ENCODE measurements at regions not wholly inside any gene's neighbourhood (a gene's known extent, or its start where the extent isn't known, plus 50 kb on each side); places are given as distances from the start of the nearest gene placed in this dataset.

- Mint-ChIP-seq H3K27ac (no peak overlapping the region), H3K27me3 (no peaks in the 10 kb centered on the region)
- POLR2A ChIA-PET (ENCODE audit: partially characterized antibody), result no interaction called here
Measured at GRCh38 chr5:167348980-167349379, 942.5 kb upstream of the WWC1 start.

GRCh38 chr5:167351316-167351715 is 940.1 kb upstream of the WWC1 start:
- Histone ChIP-seq H3K4me1 (ENCODE audit: insufficient read depth, low read length) (no peaks in the 10 kb centered on the region), H3K36me3 (ENCODE audit: insufficient read depth, low read length) (no peaks in the 10 kb centered on the region), H3K4me3 (ENCODE audit: low read length in 2 of 2) (no peak overlapping the region), H3K9me3 (ENCODE audit: control insufficient read depth in 1 of 2, low read length in 2 of 2) (no peaks in the 10 kb centered on the region), H3K27ac (ENCODE audit: low read depth, low read length) (no peak overlapping the region), H3K27me3 (ENCODE audit: insufficient read depth, low read length) (no peaks in the 10 kb centered on the region)
- Mint-ChIP-seq H3K27ac (no peak overlapping the region), H3K9me3 (peaks cover 0 to 14% (median 5%) of the 10 kb centered on the region in 8 donors), H3K36me3 (no peaks in the 10 kb centered on the region), H3K27me3 (no peaks in the 10 kb centered on the region), H3K4me1 (no peaks in the 10 kb centered on the region), H3K4me3 (no peak overlapping the region)
- intact Hi-C loops (cut with micrococcal nuclease), result no loop called here
- POLR2A ChIA-PET (ENCODE audit: partially characterized antibody), result no interaction called here
- CTCF ChIA-PET (ENCODE audit: partially characterized antibody), result no interaction called here
- no peak for DNase-seq

More at GRCh38 chr5:167348980-167349379, 942.5 kb upstream of the WWC1 start:
- Histone ChIP-seq H3K4me3 (ENCODE audit: low read length in 2 of 2) (no peak overlapping the region), H3K27me3 (ENCODE audit: insufficient read depth, low read length) (no peaks in the 10 kb centered on the region), H3K9me3 (ENCODE audit: control insufficient read depth in 1 of 2, low read length in 2 of 2) (no peaks in the 10 kb centered on the region), H3K27ac (ENCODE audit: low read depth, low read length) (no peak overlapping the region), H3K36me3 (ENCODE audit: insufficient read depth, low read length) (no peaks in the 10 kb centered on the region), H3K4me1 (ENCODE audit: insufficient read depth, low read length) (no peaks in the 10 kb centered on the region)
- no peak for DNase-seq
- H3K9me3 Mint-ChIP-seq, result peaks cover 0 to 14% (median 5%) of the 10 kb centered on the region in 8 donors
- intact Hi-C loops (cut with micrococcal nuclease), result no loop called here
- CTCF ChIA-PET (ENCODE audit: partially characterized antibody), result no interaction called here
- no peak overlapping the region for H3K4me3 Mint-ChIP-seq
- no peaks in the 10 kb centered on the region for H3K4me1 Mint-ChIP-seq
- no peaks in the 10 kb centered on the region for H3K36me3 Mint-ChIP-seq

DNA sequence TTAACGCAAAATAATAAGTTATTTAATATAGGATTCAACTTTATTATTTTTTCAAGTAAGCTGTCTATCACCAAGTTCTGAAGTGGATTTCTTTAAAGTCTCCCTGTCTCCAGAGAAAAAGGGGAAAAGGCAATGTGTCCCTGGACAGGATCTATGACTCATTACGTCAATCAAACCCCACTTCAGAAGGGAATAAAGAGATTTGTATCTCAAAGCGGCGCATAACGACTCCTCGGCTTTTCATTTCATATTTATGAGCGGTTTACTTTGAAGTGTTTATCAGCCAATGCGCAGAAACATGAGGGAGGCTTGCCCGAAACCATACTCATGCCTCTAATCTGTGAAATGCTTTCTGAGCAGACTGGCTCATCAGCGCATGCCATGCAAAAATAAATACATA is 938.6 kb upstream of the WWC1 start:
- ChIA-PET CTCF (ENCODE audit: partially characterized antibody) (no interaction called here), POLR2A (ENCODE audit: partially characterized antibody) (no interaction called here)
- H3K27me3 Mint-ChIP-seq, result no peaks in the 10 kb centered on the region
- intact Hi-C loops (cut with micrococcal nuclease), result no loop called here
- Histone ChIP-seq H3K36me3 (ENCODE audit: insufficient read depth, low read length) (no peaks in the 10 kb centered on the region), H3K27me3 (ENCODE audit: insufficient read depth, low read length) (no peaks in the 10 kb centered on the region), H3K4me1 (ENCODE audit: insufficient read depth, low read length) (no peaks in the 10 kb centered on the region), H3K4me3 (ENCODE audit: low read length in 2 of 2) (no peak overlapping the region), H3K9me3 (ENCODE audit: control insufficient read depth in 1 of 2, low read length in 2 of 2) (no peaks in the 10 kb centered on the region), H3K27ac (ENCODE audit: low read depth, low read length) (no peak overlapping the region)
- no peak overlapping the region for H3K27ac Mint-ChIP-seq
- no peaks in the 10 kb centered on the region for H3K36me3 Mint-ChIP-seq
- no peaks in the 10 kb centered on the region for H3K4me1 Mint-ChIP-seq
- peaks cover 0 to 14% (median 4%) of the 10 kb centered on the region in 8 donors for H3K9me3 Mint-ChIP-seq
- no peak overlapping the region for H3K4me3 Mint-ChIP-seq
- DNase-seq, result no peak

DNA sequence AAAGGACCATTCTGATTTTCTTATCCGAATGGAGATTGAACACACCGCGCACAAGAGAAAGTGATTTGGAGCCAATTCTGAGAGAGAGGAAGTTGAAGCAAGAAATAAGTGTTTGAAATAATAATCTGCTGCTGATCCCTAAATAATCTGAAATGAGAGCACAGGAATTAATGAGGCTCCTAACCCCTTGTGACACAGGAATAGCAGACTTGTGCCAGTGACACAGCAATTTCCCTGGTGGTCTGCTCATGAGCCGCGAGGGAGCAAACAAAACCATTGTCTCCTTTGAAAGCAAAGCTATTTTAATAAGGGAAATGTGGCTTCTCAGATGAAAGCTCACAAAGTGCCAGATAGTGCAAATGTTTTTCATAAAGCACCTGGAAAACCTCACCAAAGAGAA is 936.1 kb upstream of the WWC1 start:
- Mint-ChIP-seq H3K27ac (no peak overlapping the region), H3K4me3 (no peak overlapping the region), H3K27me3 (no peaks in the 10 kb centered on the region), H3K36me3 (no peaks in the 10 kb centered on the region), H3K4me1 (no peaks in the 10 kb centered on the region), H3K9me3 (peaks cover 0 to 12% (median 5%) of the 10 kb centered on the region in 8 donors)
- CTCF ChIA-PET (ENCODE audit: partially characterized antibody), result no interaction called here
- no peaks in the 10 kb centered on the region for H3K9me3 ChIP-seq (ENCODE audit: control insufficient read depth in 1 of 2, low read length in 2 of 2)
- H3K4me1 ChIP-seq (ENCODE audit: insufficient read depth, low read length), result no peaks in the 10 kb centered on the region
- no peak overlapping the region for H3K4me3 ChIP-seq (ENCODE audit: low read length in 2 of 2)
- H3K36me3 ChIP-seq (ENCODE audit: insufficient read depth, low read length), result no peaks in the 10 kb centered on the region
- intact Hi-C loops (cut with micrococcal nuclease), result no loop called here
- no peak overlapping the region for H3K27ac ChIP-seq (ENCODE audit: low read depth, low read length)
- POLR2A ChIA-PET (ENCODE audit: partially characterized antibody), result no interaction called here
- no peaks in the 10 kb centered on the region for H3K27me3 ChIP-seq (ENCODE audit: insufficient read depth, low read length)
- no peak for DNase-seq

DNA sequence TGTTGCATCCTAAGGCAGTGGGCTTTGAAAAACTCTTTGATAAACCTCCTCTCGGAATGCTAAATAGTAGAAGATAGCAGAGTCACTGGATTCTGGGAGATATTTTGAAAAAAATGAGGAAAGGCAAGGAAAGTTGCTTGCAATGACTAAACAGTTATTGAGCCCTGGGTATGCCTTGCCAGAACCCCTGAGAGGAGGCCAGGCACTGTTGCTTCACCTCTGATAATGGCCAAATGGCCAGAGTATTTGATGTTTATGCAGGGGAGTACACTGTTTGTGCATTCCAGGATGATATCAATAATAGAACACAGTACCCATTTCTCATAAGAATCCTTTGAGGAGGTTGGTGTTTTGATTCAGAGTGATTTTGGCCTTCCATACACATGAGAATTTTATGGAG is 935.1 kb upstream of the WWC1 start:
- H3K9me3 ChIP-seq (ENCODE audit: control insufficient read depth in 1 of 2, low read length in 2 of 2), result no peaks in the 10 kb centered on the region
- H3K27ac ChIP-seq (ENCODE audit: low read depth, low read length), result no peak overlapping the region
- no peak overlapping the region for H3K27ac Mint-ChIP-seq
- CTCF ChIA-PET (ENCODE audit: partially characterized antibody), result interaction anchor here (0.6 kb wide), 1 partner anchor 14 kb away, joined by 3 read pairs; no protein-coding TSS in a partner anchor
- no peaks in the 10 kb centered on the region for H3K36me3 Mint-ChIP-seq
- no peaks in the 10 kb centered on the region for H3K27me3 Mint-ChIP-seq
- peaks cover 0 to 12% (median 6%) of the 10 kb centered on the region in 8 donors for H3K9me3 Mint-ChIP-seq
- H3K4me3 Mint-ChIP-seq, result no peak overlapping the region
- POLR2A ChIA-PET (ENCODE audit: partially characterized antibody), result no interaction called here
- H3K27me3 ChIP-seq (ENCODE audit: insufficient read depth, low read length), result no peaks in the 10 kb centered on the region
- intact Hi-C loops (cut with micrococcal nuclease), result no loop called here
- H3K4me1 ChIP-seq (ENCODE audit: insufficient read depth, low read length), result no peaks in the 10 kb centered on the region
- DNase-seq, result no peak
- no peak overlapping the region for H3K4me3 ChIP-seq (ENCODE audit: low read length in 2 of 2)
- no peaks in the 10 kb centered on the region for H3K36me3 ChIP-seq (ENCODE audit: insufficient read depth, low read length)
- H3K4me1 Mint-ChIP-seq, result no peaks in the 10 kb centered on the region

- Histone ChIP-seq H3K9me3 (ENCODE audit: control insufficient read depth in 1 of 2, low read length in 2 of 2) (no peaks in the 10 kb centered on the region), H3K4me3 (ENCODE audit: low read length in 2 of 2) (no peak overlapping the region), H3K27me3 (ENCODE audit: insufficient read depth, low read length) (no peaks in the 10 kb centered on the region), H3K4me1 (ENCODE audit: insufficient read depth, low read length) (no peaks in the 10 kb centered on the region), H3K27ac (ENCODE audit: low read depth, low read length) (no peak overlapping the region), H3K36me3 (ENCODE audit: insufficient read depth, low read length) (no peaks in the 10 kb centered on the region)
- no peaks in the 10 kb centered on the region for H3K36me3 Mint-ChIP-seq
- ChIA-PET POLR2A (ENCODE audit: partially characterized antibody) (no interaction called here), CTCF (ENCODE audit: partially characterized antibody) (no interaction called here)
- intact Hi-C loops (cut with micrococcal nuclease), result no loop called here
- H3K4me1 Mint-ChIP-seq, result no peaks in the 10 kb centered on the region
- no peak overlapping the region for H3K4me3 Mint-ChIP-seq
- no peak overlapping the region for H3K27ac Mint-ChIP-seq
- no peaks in the 10 kb centered on the region for H3K27me3 Mint-ChIP-seq
- DNase-seq, result no peak
- H3K9me3 Mint-ChIP-seq, result peaks cover 0 to 14% (median 6%) of the 10 kb centered on the region in 8 donors
Measured at GRCh38 chr5:167358868-167359492, 932.5 kb upstream of the WWC1 start.

- Mint-ChIP-seq H3K36me3 (no peaks in the 10 kb centered on the region), H3K27me3 (no peaks in the 10 kb centered on the region), H3K9me3 (peaks cover 0 to 18% (median 3%) of the 10 kb centered on the region in 8 donors), H3K27ac (no peak overlapping the region), H3K4me1 (no peaks in the 10 kb centered on the region), H3K4me3 (no peak overlapping the region)
- no peaks in the 10 kb centered on the region for H3K9me3 ChIP-seq (ENCODE audit: control insufficient read depth in 1 of 2, low read length in 2 of 2)
- intact Hi-C loops (cut with micrococcal nuclease), result no loop called here
- DNase-seq, result no peak
- no peaks in the 10 kb centered on the region for H3K4me1 ChIP-seq (ENCODE audit: insufficient read depth, low read length)
- H3K36me3 ChIP-seq (ENCODE audit: insufficient read depth, low read length), result no peaks in the 10 kb centered on the region
- ChIA-PET CTCF (ENCODE audit: partially characterized antibody) (no interaction called here), POLR2A (ENCODE audit: partially characterized antibody) (no interaction called here)
- H3K4me3 ChIP-seq (ENCODE audit: low read length in 2 of 2), result no peak overlapping the region
- H3K27ac ChIP-seq (ENCODE audit: low read depth, low read length), result no peak overlapping the region
- H3K27me3 ChIP-seq (ENCODE audit: insufficient read depth, low read length), result no peaks in the 10 kb centered on the region
Measured at GRCh38 chr5:167361795-167362194, 929.6 kb upstream of the WWC1 start.

GRCh38 chr5:167363065-167363464 is 928.4 kb upstream of the WWC1 start:
- DNase-seq, result no peak
- Mint-ChIP-seq H3K4me1 (no peaks in the 10 kb centered on the region), H3K27ac (no peak overlapping the region), H3K27me3 (no peaks in the 10 kb centered on the region), H3K9me3 (peaks cover 0 to 18% (median 3%) of the 10 kb centered on the region in 8 donors), H3K36me3 (no peaks in the 10 kb centered on the region), H3K4me3 (no peak overlapping the region)
- ChIA-PET POLR2A (ENCODE audit: partially characterized antibody) (no interaction called here), CTCF (ENCODE audit: partially characterized antibody) (no interaction called here)
- Histone ChIP-seq H3K4me3 (ENCODE audit: low read length in 2 of 2) (no peak overlapping the region), H3K4me1 (ENCODE audit: insufficient read depth, low read length) (no peaks in the 10 kb centered on the region), H3K27me3 (ENCODE audit: insufficient read depth, low read length) (no peaks in the 10 kb centered on the region), H3K27ac (ENCODE audit: low read depth, low read length) (no peak overlapping the region), H3K9me3 (ENCODE audit: control insufficient read depth in 1 of 2, low read length in 2 of 2) (no peaks in the 10 kb centered on the region), H3K36me3 (ENCODE audit: insufficient read depth, low read length) (no peaks in the 10 kb centered on the region)
- intact Hi-C loops (cut with micrococcal nuclease), result no loop called here

All from CD4-positive, alpha-beta memory T cell (primary cell).